K562 (cell line): ENCODE measurements at regions not wholly inside any gene's neighbourhood (a gene's known extent, or its start where the extent isn't known, plus 50 kb on each side); places are given as distances from the start of the nearest gene placed in this dataset.

Source experiments
- ATAC-seq: fragments of 200-7000 bp; cut with Tn5 transposase; 3 replicates; pipeline ENCODE4 v1.9.1; 2020; ENCODE audit warnings: moderate library complexity
- BruUV-seq: library from RNA; stranded (reverse); fragments of 400-500 nt; replicated peaks from 2 replicates; lab custom pipeline; 2021; lab: Mats Ljungman, UMichigan
- CTCF ChIA-PET: fragments of 300-600 bp; formaldehyde crosslinking; extraction: SDS; loops from one replicate; lab custom pipeline; 2021; ENCODE audit warnings: low intra/inter-chr PET ratio; lab: Yijun Ruan, JAX
- POLR2A ChIA-PET: fragments of 300-600, 350-650 bp; sonication (Branson Sonifier 250); formaldehyde crosslinking; extraction: SDS; loops from one replicate; lab custom pipeline; 2021; ENCODE audit warnings: antibody characterized with exemption, inconsistent platforms; lab: Yijun Ruan, JAX
- DNase-seq, 4 experiments: peaks; one replicate each; pipeline versions ENCODE4 v3.0.0 to v3.0.0-alpha.2; 2011 to 2018; ENCODE audit warnings: low spot score in 3 of 4, mixed read lengths in 3 of 4; ENCODE audit errors: extremely low read depth in 1 of 4
- FAIRE-seq: peaks from 2 replicates; lab custom pipeline; 2011; peaks lifted over from hg19 to GRCh38; lab: Jason Lieb, UNC
- H2AFZ ChIP-seq: 2 replicates; pipeline ENCODE4 v1.6.0; 2011; ENCODE audit warnings: low read depth, low read length, control low read depth, inconsistent platforms
- H3K27ac ChIP-seq: fragments of 200-600 bp; 3 replicates; pipeline ENCODE4 v1.8.0; 2011; ENCODE audit warnings: low read depth, mild to moderate bottlenecking, control low read depth, inconsistent platforms, low read length, moderate library complexity, mixed read lengths; ENCODE audit errors: extremely low read depth
- H3K27me3 ChIP-seq, 2 experiments: fragments of 300-600 bp in 1 of 2; 2 replicates in 1 of 2; 3 replicates in 1 of 2; pipeline versions ENCODE4 v1.6.0 to v1.8.0; 2011; ENCODE audit warnings: inconsistent platforms in 2 of 2, low read length in 2 of 2, mild to moderate bottlenecking in 1 of 2, mixed read lengths in 1 of 2, moderate library complexity in 1 of 2; ENCODE audit not compliant: control insufficient read depth in 2 of 2, insufficient read depth in 2 of 2
- H3K36me3 ChIP-seq: fragments of 300-600 bp; 3 replicates; pipeline ENCODE4 v1.8.0; 2011; ENCODE audit warnings: mild to moderate bottlenecking, low read length, inconsistent platforms; ENCODE audit not compliant: control insufficient read depth, insufficient read depth
- H3K4me1 ChIP-seq, 2 experiments: fragments of 200-600 bp in 1 of 2; replicated peaks in 1 of 2; 2 replicates in 1 of 2; 3 replicates in 1 of 2; pipeline versions ENCODE4 v1.5.1 to v1.8.0; 2011; ENCODE audit warnings: inconsistent platforms in 2 of 2, low read length in 2 of 2, mild to moderate bottlenecking in 1 of 2, mixed read lengths in 1 of 2, moderate library complexity in 1 of 2; ENCODE audit not compliant: control insufficient read depth in 2 of 2, insufficient read depth in 2 of 2
- H3K4me2 ChIP-seq: 2 replicates; pipeline ENCODE4 v1.6.1; 2011; ENCODE audit warnings: low read length, control low read depth, inconsistent platforms, mixed read lengths; ENCODE audit not compliant: insufficient read depth
- H3K4me3 ChIP-seq: fragments of 200-600 bp; sonication (generic), shearing (Covaris generic); 2 replicates; pipeline ENCODE4 v1.5.1; 2016; ENCODE audit warnings: control low read depth, inconsistent platforms
- H3K79me2 ChIP-seq: fragments of 200-600 bp; 3 replicates; pipeline ENCODE4 v1.8.0; 2011; ENCODE audit warnings: low read length, inconsistent platforms; ENCODE audit not compliant: control insufficient read depth, insufficient read depth
- H3K9ac ChIP-seq, 2 experiments: 2 replicates each; pipeline versions ENCODE4 v1.6.0 to v1.6.1; 2011; ENCODE audit warnings: low read depth in 2 of 2, low read length in 2 of 2, control low read depth in 1 of 2, inconsistent platforms in 1 of 2, mild to moderate bottlenecking in 1 of 2, mixed read lengths in 1 of 2; ENCODE audit not compliant: insufficient read depth in 1 of 2
- H3K9me1 ChIP-seq: one replicate; pipeline ENCODE4 v1.6.0; 2011; ENCODE audit warnings: inconsistent platforms, mild to moderate bottlenecking, low read length, moderate library complexity; ENCODE audit not compliant: control insufficient read depth, insufficient read depth
- H3K9me3 ChIP-seq: replicated peaks from 2 replicates; pipeline ENCODE4 v1.5.1; 2011; ENCODE audit warnings: low read depth, low read length, inconsistent platforms; ENCODE audit not compliant: control insufficient read depth, insufficient read depth
- H4K20me1 ChIP-seq: replicated peaks from 2 replicates; pipeline ENCODE4 v1.6.1; 2011; ENCODE audit warnings: low read length, inconsistent platforms, mixed read lengths; ENCODE audit not compliant: control insufficient read depth, insufficient read depth
- ARID3A ChIP-seq: IDR thresholded peaks from 2 replicates; pipeline ENCODE4 v1.6.1; 2012; ENCODE audit warnings: low read depth, low read length, improper control_type of control experiment, borderline replicate concordance
- ATF7 ChIP-seq: fragments of 450-650 bp; IDR thresholded peaks from 2 replicates; pipeline ENCODE4 v1.7.1; 2014; ENCODE audit warnings: mild to moderate bottlenecking, moderate library complexity
- BRD4 ChIP-seq: fragments of 200-600 bp; sonication (generic); IDR thresholded peaks from 2 replicates; pipeline ENCODE4 v1.6.1; 2017; ENCODE audit warnings: inconsistent platforms
- ETS1 ChIP-seq: conservative IDR thresholded peaks from 2 replicates; pipeline ENCODE4 v1.6.1; 2011; ENCODE audit warnings: low read depth, mild to moderate bottlenecking, low read length; ENCODE audit not compliant: control insufficient read depth
- HNRNPUL1 ChIP-seq: fragments of 200-400 bp; formaldehyde crosslinking; IDR thresholded peaks from 2 replicates; pipeline ENCODE4 v1.6.1; 2017; ENCODE audit warnings: low read length
- IFI16 ChIP-seq: fragments of 250-450 bp; sonication (Bioruptor Pico); IDR thresholded peaks from 2 replicates; pipeline ENCODE4 v2.1.2; 2022; ENCODE audit warnings: mild to moderate bottlenecking, inconsistent platforms
- MED1 ChIP-seq: sonication (generic); formaldehyde crosslinking; IDR thresholded peaks from 2 replicates; pipeline ENCODE4 v1.8.1; 2023; ENCODE audit warnings: missing genetic modification reagents, borderline replicate concordance
- NCOA1 ChIP-seq: fragments of 450-650 bp; IDR thresholded peaks from 2 replicates; pipeline ENCODE4 v1.6.1; 2016; ENCODE audit warnings: low read depth
- SRSF3 ChIP-seq: fragments of 200-400 bp; formaldehyde crosslinking; IDR thresholded peaks from 2 replicates; pipeline ENCODE4 v1.6.1; 2016; ENCODE audit warnings: mild to moderate bottlenecking, low read length, moderate library complexity; ENCODE audit not compliant: insufficient read depth
- SRSF9 ChIP-seq: fragments of 200-400 bp; formaldehyde crosslinking; IDR thresholded peaks from 2 replicates; pipeline ENCODE4 v1.6.1; 2017; ENCODE audit warnings: low read depth, low read length, borderline replicate concordance
- TEAD1 ChIP-seq, 2 experiments: fragments of 450-650 bp in 1 of 2; sonication (generic) in 1 of 2; formaldehyde crosslinking; IDR thresholded peaks; 2 replicates each; pipeline versions ENCODE4 v1.4.0 to v1.8.0; 2020 to 2022; ENCODE audit warnings: mild to moderate bottlenecking in 2 of 2, missing genetic modification reagents in 1 of 2
- ZC3H11A ChIP-seq: IDR thresholded peaks from 2 replicates; pipeline ENCODE4 v1.6.1; 2012; ENCODE audit warnings: low read depth, low read length, improper control_type of control experiment
- ZKSCAN1 ChIP-seq: fragments of 150-350 bp; IDR thresholded peaks from 2 replicates; pipeline ENCODE4 v1.6.1; 2016; ENCODE audit warnings: low read depth, low read length
- ZKSCAN3 ChIP-seq: fragments of 250-450 bp; sonication (Bioruptor Pico); IDR thresholded peaks from 2 replicates; pipeline ENCODE4 v1.4.0; 2020
- ZNF41 ChIP-seq: fragments of 250-450 bp; sonication (Bioruptor Pico); conservative IDR thresholded peaks from 2 replicates; pipeline ENCODE4 v1.4.0; 2020; ENCODE audit warnings: mild to moderate bottlenecking
- ZNF586 ChIP-seq: fragments of 450-650 bp; formaldehyde crosslinking; conservative IDR thresholded peaks from 2 replicates; pipeline ENCODE4 v1.4.0; 2020; ENCODE audit warnings: mild to moderate bottlenecking, moderate library complexity
- ZNF639 ChIP-seq, 2 experiments: fragments of 200-800 bp in 1 of 2; sonication (Bioruptor generic) in 1 of 2; sonication (generic) in 1 of 2; formaldehyde crosslinking in 1 of 2; IDR thresholded peaks in 1 of 2; conservative IDR thresholded peaks in 1 of 2; 2 replicates each; pipeline versions ENCODE4 v1.5.0 to v1.6.1; 2016 to 2020; ENCODE audit warnings: missing compliant biosample characterization in 1 of 2, missing genetic modification characterization in 1 of 2, missing genetic modification reagents in 1 of 2
- in situ Hi-C: fragments of 300-500 bp; cut with MboI; formaldehyde crosslinking; loops from 4 replicates; pipeline ENCODE4 v1.15.0; 2018; ENCODE audit warnings: inconsistent platforms, mixed read lengths
- intact Hi-C: fragments of 100-400 bp; cut with micrococcal nuclease; formaldehyde crosslinking; loops from 2 replicates; pipeline ENCODE4 v1.14.2; 2022

- Histone ChIP-seq H2AFZ (no peak overlapping the region), H4K20me1 (no peaks in the 10 kb centered on the region), H3K27ac (no peak overlapping the region), H3K36me3 (no peaks in the 10 kb centered on the region), H3K9me1 (no peaks in the 10 kb centered on the region), H3K4me2 (no peak overlapping the region), H3K4me3 (no peak overlapping the region), H3K9ac (no peak overlapping the region), H3K27me3 (no peaks in the 10 kb centered on the region), H3K9me3 (no peaks in the 10 kb centered on the region; the same call in 1 of the 2 replicates), H3K4me1 (no peaks in the 10 kb centered on the region), H3K79me2 (no peaks in the 10 kb centered on the region)
- ATAC-seq (no peak), DNase-seq (no peak), FAIRE-seq (no peak)
- POLR2A ChIA-PET = no interaction called here
- intact Hi-C loops = no loop called here
- in situ Hi-C loops = no loop called here
- BruUV-seq = no TSS peak
- CTCF ChIA-PET = no interaction called here
- TF ChIP-seq ZNF41 (no peak), ZNF586 (CRISPR knock-in tag) (no peak), ARID3A (no peak), ZC3H11A (no peak), IFI16 (no peak), TEAD1 (CRISPR knock-in tag; IDR thresholded peaks at IDR 0.05) (no peak), ZNF639 (CRISPR knock-in tag; conservative IDR thresholded peaks at IDR 0.05 in 1 of 2, IDR thresholded peaks at IDR 0.05 in 1 of 2) (no peak), ATF7 (no peak), ZKSCAN1 (no peak), ETS1 (no peak), SRSF9 (no peak), HNRNPUL1 (no peak), BRD4 (no peak), NCOA1 (no peak), SRSF3 (no peak), MED1 (CRISPR knock-in tag) (no peak), ZKSCAN3 (no peak)
Observed at GRCh38 chr5:117615226-117615625, 1040.6 kb upstream of the SEMA6A start.
